IMR-90 (cell line): ENCODE measurements at regions not wholly inside any gene's neighbourhood (a gene's known extent, or its start where the extent isn't known, plus 50 kb on each side); places are given as distances from the start of the nearest gene placed in this dataset.

Experiments used
- ATAC-seq: fragments of 200-7000 bp; cut with Tn5 transposase; 2 replicates; pipeline ENCODE4 v1.9.1; 2020; ENCODE audit warnings: low read depth, mild to moderate bottlenecking, moderate library complexity
- BruUV-seq: library from RNA; stranded (reverse); fragments of 400-500 nt; replicated peaks from 2 replicates; lab custom pipeline; 2021; lab: Mats Ljungman, UMichigan
- CTCF ChIA-PET: fragments of 300-600 bp; formaldehyde crosslinking; extraction: SDS; loops from one replicate; lab custom pipeline; 2021; ENCODE audit warnings: antibody characterized with exemption; lab: Yijun Ruan, JAX
- POLR2A ChIA-PET: fragments of 300-600 bp; sonication (Branson Sonifier 250); formaldehyde crosslinking; loops from one replicate; lab custom pipeline; 2022; ENCODE audit warnings: antibody characterized with exemption; ENCODE audit not compliant: unreplicated experiment; lab: Charles Lee
- DNase-seq: peaks from one replicate; pipeline ENCODE4 v3.0.0; 2013
- H2AFZ ChIP-seq: replicated peaks from 2 replicates; pipeline ENCODE3; 2013; ENCODE audit warnings: low read length, mild to moderate bottlenecking; ENCODE audit not compliant: poor library complexity
- H2AK5ac ChIP-seq: 2 replicates; pipeline ENCODE4 v1.6.1; 2013; ENCODE audit warnings: low read depth, low read length, inconsistent platforms
- H2AK9ac ChIP-seq: replicated peaks from 2 replicates; pipeline ENCODE3; 2013; ENCODE audit warnings: mild to moderate bottlenecking, low read depth, low read length, moderate library complexity; ENCODE audit not compliant: poor library complexity
- H2BK120ac ChIP-seq: 2 replicates; pipeline ENCODE4 v1.6.1; 2013; ENCODE audit warnings: low read depth, low read length, inconsistent platforms
- H2BK15ac ChIP-seq: 3 replicates; pipeline ENCODE4 v1.6.1; 2013; ENCODE audit warnings: low read depth, low read length, inconsistent platforms
- H2BK20ac ChIP-seq: 2 replicates; pipeline ENCODE4 v1.6.1; 2013; ENCODE audit warnings: low read depth, mild to moderate bottlenecking, inconsistent platforms, low read length, moderate library complexity
- H2BK5ac ChIP-seq: 2 replicates; pipeline ENCODE4 v1.6.1; 2013; ENCODE audit warnings: mild to moderate bottlenecking, low read depth, low read length, inconsistent platforms; ENCODE audit not compliant: poor library complexity, severe bottlenecking
- H3K14ac ChIP-seq: replicated peaks from 2 replicates; pipeline ENCODE4 v1.6.1; 2013; ENCODE audit warnings: low read depth, low read length, inconsistent platforms
- H3K18ac ChIP-seq: 2 replicates; pipeline ENCODE4 v1.6.1; 2013; ENCODE audit warnings: low read depth, low read length, control low read depth
- H3K23ac ChIP-seq: 2 replicates; pipeline ENCODE4 v1.6.1; 2013; ENCODE audit warnings: low read depth, low read length, inconsistent platforms
- H3K27ac ChIP-seq: 2 replicates; pipeline ENCODE4 v1.5.1; 2013; ENCODE audit warnings: mild to moderate bottlenecking, control low read depth, low read length; ENCODE audit not compliant: insufficient read depth
- H3K27me3 ChIP-seq: 2 replicates; pipeline ENCODE4 v1.6.1; 2013; ENCODE audit warnings: low read length; ENCODE audit not compliant: control insufficient read depth, insufficient read depth
- H3K36me3 ChIP-seq: 2 replicates; pipeline ENCODE4 v1.6.1; 2013; ENCODE audit warnings: low read length, mixed read lengths; ENCODE audit not compliant: control insufficient read depth, insufficient read depth
- H3K4ac ChIP-seq: 2 replicates; pipeline ENCODE4 v1.6.1; 2013; ENCODE audit warnings: low read depth, low read length, inconsistent platforms
- H3K4me1 ChIP-seq: 2 replicates; pipeline ENCODE4 v1.6.1; 2013; ENCODE audit warnings: low read length, mixed read lengths; ENCODE audit not compliant: control insufficient read depth, insufficient read depth
- H3K4me2 ChIP-seq: 2 replicates; pipeline ENCODE4 v1.6.1; 2013; ENCODE audit warnings: low read depth, mild to moderate bottlenecking, control low read depth, low read length, moderate library complexity
- H3K4me3 ChIP-seq: 2 replicates; pipeline ENCODE4 v1.5.1; 2013; ENCODE audit warnings: low read depth, mild to moderate bottlenecking, control low read depth, low read length, moderate library complexity; ENCODE audit not compliant: insufficient read depth
- H3K56ac ChIP-seq: 2 replicates; pipeline ENCODE4 v1.6.1; 2013; ENCODE audit warnings: low read length, inconsistent platforms; ENCODE audit not compliant: insufficient read depth; ENCODE audit errors: extremely low read depth
- H3K79me1 ChIP-seq, 2 experiments: 2 replicates each; pipeline ENCODE4 v1.6.1; 2013; ENCODE audit warnings: low read length in 2 of 2, inconsistent platforms in 1 of 2, low read depth in 1 of 2
- H3K9ac ChIP-seq: 2 replicates; pipeline ENCODE4 v1.6.1; 2013; ENCODE audit warnings: low read depth, low read length, control low read depth
- H3K9me1 ChIP-seq: 2 replicates; pipeline ENCODE4 v1.6.1; 2013; ENCODE audit warnings: low read length, inconsistent platforms; ENCODE audit not compliant: insufficient read depth
- H3K9me3 ChIP-seq: 2 replicates; pipeline ENCODE4 v1.6.1; 2013; ENCODE audit warnings: low read length; ENCODE audit not compliant: control insufficient read depth, insufficient read depth
- H4K20me1 ChIP-seq: 2 replicates; pipeline ENCODE4 v1.6.1; 2013; ENCODE audit warnings: low read length, inconsistent platforms; ENCODE audit not compliant: insufficient read depth
- H4K5ac ChIP-seq: 2 replicates; pipeline ENCODE4 v1.6.1; 2013; ENCODE audit warnings: mild to moderate bottlenecking, low read depth, low read length, control low read depth
- H4K8ac ChIP-seq, 2 experiments: 2 replicates each; pipeline ENCODE4 v1.6.1; 2013; ENCODE audit warnings: low read depth in 2 of 2, low read length in 2 of 2, control low read depth in 1 of 2, inconsistent platforms in 1 of 2
- H4K91ac ChIP-seq: 2 replicates; pipeline ENCODE4 v1.6.1; 2013; ENCODE audit warnings: low read depth, low read length, inconsistent platforms; ENCODE audit not compliant: insufficient read depth
- BHLHE40 ChIP-seq: fragments of 150-350 bp; IDR thresholded peaks from 2 replicates; pipeline ENCODE4 v1.6.1; 2016; ENCODE audit warnings: mild to moderate bottlenecking, low read depth, low read length
- CEBPB ChIP-seq: IDR thresholded peaks from 2 replicates; pipeline ENCODE4 v1.6.1; 2012; ENCODE audit warnings: low read depth, low read length, improper control_type of control experiment
- CHD1 ChIP-seq: IDR thresholded peaks from 2 replicates; pipeline ENCODE4 v1.6.1; 2012; ENCODE audit warnings: low read depth, low read length, improper control_type of control experiment
- CTCF ChIP-seq: conservative IDR thresholded peaks from 2 replicates; pipeline ENCODE4 v1.5.1; 2012; ENCODE audit warnings: mild to moderate bottlenecking, low read depth, low read length, improper control_type of control experiment
- ELK1 ChIP-seq: fragments of 150-350 bp; IDR thresholded peaks from 2 replicates; pipeline ENCODE4 v1.6.1; 2016; ENCODE audit warnings: low read depth, mild to moderate bottlenecking, low read length, moderate library complexity, borderline replicate concordance
- MAFK ChIP-seq: IDR thresholded peaks from 2 replicates; pipeline ENCODE4 v1.6.1; 2012; ENCODE audit warnings: low read depth, low read length, improper control_type of control experiment
- MAZ ChIP-seq: IDR thresholded peaks from 2 replicates; pipeline ENCODE4 v1.6.1; 2012; ENCODE audit warnings: low read depth, mild to moderate bottlenecking, low read length, improper control_type of control experiment, moderate library complexity, borderline replicate concordance
- MXI1 ChIP-seq: IDR thresholded peaks from 2 replicates; pipeline ENCODE4 v1.6.1; 2012; ENCODE audit warnings: low read depth, mild to moderate bottlenecking, low read length, moderate library complexity, borderline replicate concordance
- NFE2L2 ChIP-seq: fragments of 150-350 bp; IDR thresholded peaks from 2 replicates; pipeline ENCODE4 v1.6.1; 2016; ENCODE audit warnings: low read depth, mild to moderate bottlenecking, low read length
- POLR2A ChIP-seq: IDR thresholded peaks from 2 replicates; pipeline ENCODE4 v1.6.1; 2012; ENCODE audit warnings: mild to moderate bottlenecking, low read depth, low read length
- RAD21 ChIP-seq: IDR thresholded peaks from 2 replicates; pipeline ENCODE4 v1.6.1; 2012; ENCODE audit warnings: low read length, improper control_type of control experiment
- RCOR1 ChIP-seq: IDR thresholded peaks from 2 replicates; pipeline ENCODE4 v1.6.1; 2012; ENCODE audit warnings: mild to moderate bottlenecking, low read length, improper control_type of control experiment; ENCODE audit not compliant: insufficient replicate concordance
- RFX5 ChIP-seq: IDR thresholded peaks from 2 replicates; pipeline ENCODE4 v1.8.0; 2012; ENCODE audit warnings: low read depth, mild to moderate bottlenecking, low read length, moderate library complexity
- SMC3 ChIP-seq: fragments of 150-350 bp; IDR thresholded peaks from 2 replicates; pipeline ENCODE4 v1.6.1; 2016; ENCODE audit warnings: low read depth, mild to moderate bottlenecking, antibody characterized with exemption, low read length, moderate library complexity
- WGBS, 2 experiments: methylation state at CpG; one replicate each; pipeline versions ENCODE4 v1.1.5 to v1.1.7; 2013; ENCODE audit warnings: missing lambda C conversion rate in 2 of 2; ENCODE audit not compliant: insufficient read length in 1 of 2; ENCODE audit errors: extremely low coverage in 2 of 2; 5-methylcytosine and 5-hydroxymethylcytosine counted together
- dilution Hi-C: fragments of 300-500 bp; cut with HindIII; formaldehyde crosslinking; loops from one replicate; pipeline ENCODE4 v1.14.3; 2018; ENCODE audit warnings: low sequenced_read_pairs; ENCODE audit not compliant: unreplicated experiment
- in situ Hi-C: fragments of 300-500 bp; cut with MboI; formaldehyde crosslinking; loops from 3 replicates; pipeline ENCODE4 v1.14.3; 2019; ENCODE audit warnings: low sequenced_read_pairs, inconsistent platforms, mixed read lengths
- intact Hi-C: fragments of 100-400 bp; cut with micrococcal nuclease; formaldehyde crosslinking; loops from 2 replicates; pipeline ENCODE4 v1.10.0; 2022
- TF ChIP-seq, protein P1 (sequence below): fragments of 150-350 bp; IDR thresholded peaks from 2 replicates; pipeline ENCODE4 v1.6.1; 2017; ENCODE audit warnings: mild to moderate bottlenecking, antibody characterized with exemption, low read length, low read depth

DNA sequence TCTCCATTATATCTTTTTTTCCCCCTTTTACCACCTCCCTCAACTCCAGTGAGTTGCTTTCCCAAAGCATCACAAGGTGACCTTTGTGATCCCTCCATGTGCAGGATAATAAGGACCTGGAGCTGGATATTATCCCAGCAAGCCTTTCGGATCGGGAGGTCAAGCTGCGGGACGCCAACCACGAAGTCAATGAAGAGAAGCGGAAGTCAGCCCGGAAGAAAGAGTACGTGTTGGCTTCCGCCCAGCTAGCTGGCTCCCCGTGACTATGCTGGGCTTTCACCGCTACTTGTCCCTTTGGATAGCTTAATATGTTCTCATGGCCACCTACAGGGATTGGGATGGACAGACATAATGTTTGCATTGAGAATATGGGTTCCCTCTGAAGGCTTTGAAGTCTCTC lies 273.7 kb upstream of the UMPS start:
- TF ChIP-seq POLR2A (no peak), MAZ (no peak), RFX5 (no peak), BHLHE40 (no peak), RCOR1 (no peak), CTCF (no peak), RAD21 (no peak), NFE2L2 (no peak), ELK1 (no peak), SMC3 (no peak), MXI1 (no peak), CHD1 (no peak), MAFK (no peak), CEBPB (no peak)
- TF ChIP-seq, protein P1, sequence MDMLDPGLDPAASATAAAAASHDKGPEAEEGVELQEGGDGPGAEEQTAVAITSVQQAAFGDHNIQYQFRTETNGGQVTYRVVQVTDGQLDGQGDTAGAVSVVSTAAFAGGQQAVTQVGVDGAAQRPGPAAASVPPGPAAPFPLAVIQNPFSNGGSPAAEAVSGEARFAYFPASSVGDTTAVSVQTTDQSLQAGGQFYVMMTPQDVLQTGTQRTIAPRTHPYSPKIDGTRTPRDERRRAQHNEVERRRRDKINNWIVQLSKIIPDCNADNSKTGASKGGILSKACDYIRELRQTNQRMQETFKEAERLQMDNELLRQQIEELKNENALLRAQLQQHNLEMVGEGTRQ: no peak
- no peak overlapping the region for H3K56ac ChIP-seq
- H3K9ac ChIP-seq: no peak overlapping the region
- DNase-seq (no peak), ATAC-seq (no peak)
- no peak overlapping the region for H2BK15ac ChIP-seq
- ChIA-PET POLR2A (no interaction called here), CTCF (interaction anchor here (0.6 to 1.9 kb wide), 2 partner anchors 93 to 105 kb away, joined by 4 to 5 read pairs; no protein-coding TSS in a partner anchor)
- no peak overlapping the region for H3K23ac ChIP-seq
- H2AFZ ChIP-seq: no peak overlapping the region
- no peaks in the 10 kb centered on the region for H3K9me1 ChIP-seq
- H3K4me1 ChIP-seq: no peaks in the 10 kb centered on the region
- no peak overlapping the region for H2AK5ac ChIP-seq
- H3K9me3 ChIP-seq: no peaks in the 10 kb centered on the region
- H4K20me1 ChIP-seq: no peaks in the 10 kb centered on the region
- in situ Hi-C loops: no loop called here
- no peak overlapping the region for H4K8ac ChIP-seq
- H2BK120ac ChIP-seq: no peak overlapping the region
- BruUV-seq: no TSS peak
- H3K4me2 ChIP-seq: no peak overlapping the region
- H3K79me1 ChIP-seq: no peaks in the 10 kb centered on the region
- no peak overlapping the region for H3K4me3 ChIP-seq
- H3K36me3 ChIP-seq: peaks cover 4% of the 10 kb centered on the region; the same call in 1 of the 2 replicates
- H4K5ac ChIP-seq: no peak overlapping the region
- WGBS, 2 experiments: no CpG with 5 or more reads among the region's 11 CpGs
- intact Hi-C loops: no loop called here
- no peak overlapping the region for H4K91ac ChIP-seq
- H2AK9ac ChIP-seq: no peak overlapping the region
- H3K14ac ChIP-seq: no peak overlapping the region
- peaks cover 1% of the 10 kb centered on the region; the same call in 1 of the 2 replicates for H3K27me3 ChIP-seq
- H2BK20ac ChIP-seq: no peak overlapping the region
- H2BK5ac ChIP-seq: no peak overlapping the region
- no peak overlapping the region for H3K18ac ChIP-seq
- H3K4ac ChIP-seq: no peak overlapping the region
- dilution Hi-C loops: no loop called here
- no peak overlapping the region for H3K27ac ChIP-seq
